NCI-H1436 (cell line): ENCODE measurements at regions not wholly inside any gene's neighbourhood (a gene's known extent, or its start where the extent isn't known, plus 50 kb on each side); places are given as distances from the start of the nearest gene placed in this dataset.
A peak's percentile ranks its signal among the peaks of the same experiment; 100 is the strongest.
"Not testable (repeated sequence)": the region's sequence is repeated elsewhere in the genome, so short reads cannot be mapped to it uniquely, and the experiment has no call there.

Source experiments
- DNase-seq: peaks from one replicate; lab custom pipeline; 2025; lab: John Stamatoyannopoulos, UW

GRCh38 chr22:23381661-23382427, 198.2 kb downstream of the IGLL1 start:
- DNase-seq: no peak

- no peak for DNase-seq
These were observed 199.2 kb downstream of the IGLL1 start for GRCh38 chr22:23380911-23381310.

DNA sequence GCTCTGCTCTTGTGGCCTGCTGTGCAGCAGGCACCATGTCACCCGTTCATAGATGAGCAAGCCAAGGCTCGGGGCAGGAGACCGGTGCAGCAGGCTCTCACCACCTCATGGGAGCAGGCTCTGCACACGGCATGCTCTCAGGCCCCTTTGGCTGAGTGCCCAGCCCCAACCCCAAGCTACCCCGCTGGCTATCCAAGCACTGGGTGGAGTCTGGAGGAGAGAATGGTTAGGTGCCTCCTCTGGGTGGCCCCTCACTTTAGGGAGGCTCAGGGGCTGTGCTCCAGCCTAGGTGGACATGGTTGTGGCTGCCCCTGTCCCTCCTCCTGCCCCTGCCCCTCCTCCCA, 199.9 kb downstream of the IGLL1 start:
- DNase-seq: peak; percentile 49

DNA sequence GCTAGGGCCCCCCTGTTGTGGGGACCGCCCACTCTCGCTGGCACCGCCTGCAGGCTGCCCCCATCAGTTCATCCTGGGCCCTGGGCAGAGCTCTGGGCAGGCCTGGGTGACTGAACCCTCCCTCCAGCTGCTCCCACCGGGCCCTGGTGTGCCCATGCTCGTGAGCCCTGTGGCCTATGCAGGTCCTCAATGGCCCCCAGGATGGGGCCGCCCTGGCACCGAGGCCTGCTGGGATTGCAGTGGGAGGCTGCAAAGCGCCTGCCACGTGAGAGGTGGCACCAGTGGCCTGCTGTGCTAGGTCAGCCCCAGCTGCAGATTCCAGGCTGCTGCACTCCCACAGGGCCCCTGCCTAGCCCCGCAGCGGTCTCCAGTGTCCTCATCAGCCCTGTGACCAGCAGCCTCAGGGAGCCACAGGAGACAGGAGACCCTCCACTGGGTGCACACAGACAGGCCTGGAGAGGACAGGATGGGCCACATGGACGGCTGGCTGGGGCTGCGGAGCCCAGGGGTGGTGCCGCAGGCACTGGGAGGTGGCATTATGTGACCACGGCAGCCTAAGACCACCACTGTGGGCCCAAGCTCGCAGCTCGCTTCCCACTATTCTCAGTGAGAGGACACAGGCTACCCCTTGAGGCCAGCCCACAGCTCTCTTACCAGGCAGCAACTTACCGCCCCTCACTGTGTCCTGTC, 199.4 kb downstream of the BCR start:
- DNase-seq: not testable (repeated sequence)

DNA sequence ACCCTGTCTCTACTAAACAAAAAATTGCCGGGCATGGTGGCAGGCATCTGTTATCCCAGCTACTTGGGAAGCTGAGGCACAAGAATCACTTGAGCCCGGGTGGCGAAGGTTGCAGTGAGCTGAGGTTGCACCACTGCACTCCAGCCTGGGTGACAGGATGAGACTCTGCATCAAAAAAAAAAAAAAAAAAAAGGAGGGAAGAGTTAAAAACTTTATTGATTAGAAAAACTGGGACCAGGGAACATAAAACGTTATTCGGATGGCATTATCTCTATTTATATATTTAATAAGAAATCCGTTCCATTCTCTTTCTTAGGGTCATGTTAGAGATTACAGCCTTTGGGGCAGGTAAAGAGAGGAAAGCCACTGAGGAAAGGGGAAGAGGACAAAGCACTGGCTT, 197.5 kb downstream of the BCR start:
- no peak for DNase-seq

- DNase-seq: peak; percentile 38
These were observed 195.9 kb downstream of the BCR start for GRCh38 chr22:23376256-23376655.

DNA sequence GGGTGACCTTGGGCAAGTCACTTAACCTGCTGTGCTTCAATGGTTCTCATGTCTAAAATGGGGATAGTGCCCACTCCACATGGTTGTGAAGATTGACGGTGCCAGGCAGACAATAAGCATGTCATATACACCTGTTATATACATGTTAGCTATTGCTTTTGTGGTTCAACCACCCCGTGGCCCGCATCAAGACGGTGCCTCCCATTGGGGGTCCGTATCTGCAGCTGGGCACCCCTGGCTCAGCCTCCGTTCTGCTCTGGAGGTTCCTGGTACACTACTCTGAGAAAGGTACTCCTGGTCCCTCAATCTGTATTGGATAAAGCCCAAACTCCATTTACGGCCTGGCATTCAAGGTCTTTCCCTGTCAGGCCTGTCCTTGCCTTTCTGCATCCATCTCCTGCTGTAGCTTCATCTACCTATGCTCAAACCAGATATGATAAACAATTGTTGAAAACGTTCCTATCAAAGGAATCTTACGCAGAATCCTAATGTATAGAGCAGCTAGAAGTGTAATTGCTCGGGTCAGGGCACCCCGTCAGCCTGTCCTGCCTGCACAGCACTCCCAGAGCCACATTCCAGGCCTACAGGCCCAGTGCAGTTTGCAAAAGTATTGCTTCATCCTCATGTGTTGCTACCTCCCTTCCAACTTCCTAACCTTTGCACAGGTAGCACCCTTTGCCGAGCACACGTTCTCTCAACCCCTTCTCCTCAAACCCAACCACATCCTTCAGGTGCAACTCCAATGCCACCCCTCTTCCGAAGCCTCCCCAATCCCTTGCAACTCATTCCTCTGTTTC, 194.9 kb downstream of the BCR start:
- DNase-seq: no peak

DNA sequence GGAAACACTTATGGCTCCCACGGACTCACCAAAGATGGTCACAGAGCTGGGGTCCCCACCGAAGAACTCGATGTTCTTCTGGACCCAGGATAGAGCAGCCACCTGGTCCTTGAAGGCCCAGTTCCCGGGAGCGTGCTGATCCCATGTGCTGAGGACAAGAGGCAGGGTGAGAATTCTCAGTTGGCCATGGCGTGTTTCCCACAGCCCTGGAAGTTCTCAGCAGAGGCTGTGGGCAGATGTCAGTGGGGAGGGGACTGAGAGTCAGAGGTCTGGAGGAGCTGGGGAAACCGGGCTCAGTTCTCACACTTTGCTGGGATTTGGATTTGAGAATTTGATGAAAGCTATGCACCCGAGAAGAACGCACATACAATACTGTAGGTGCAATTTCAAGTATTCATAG, 193.3 kb downstream of the BCR start:
- DNase-seq: no peak

DNA sequence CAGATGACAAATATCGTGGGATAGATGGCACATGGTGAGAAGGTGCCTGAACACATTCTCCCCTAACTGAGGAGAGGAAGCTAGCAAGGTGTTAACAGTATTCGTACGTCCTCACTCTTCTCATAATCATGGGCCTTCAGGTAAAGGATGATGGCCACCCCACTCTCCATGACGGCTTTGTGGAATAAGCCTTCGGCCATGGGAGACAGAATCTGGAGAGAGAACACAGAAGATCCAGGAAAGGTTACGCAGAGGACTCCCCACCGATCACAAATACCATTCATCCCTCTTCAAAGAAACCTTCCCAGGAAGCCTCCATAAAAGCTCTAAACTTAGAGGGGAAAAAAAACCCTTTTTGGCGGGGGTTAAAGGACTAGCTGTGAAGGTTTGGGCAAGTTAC, 189.9 kb downstream of the BCR start:
- DNase-seq: no peak

DNA sequence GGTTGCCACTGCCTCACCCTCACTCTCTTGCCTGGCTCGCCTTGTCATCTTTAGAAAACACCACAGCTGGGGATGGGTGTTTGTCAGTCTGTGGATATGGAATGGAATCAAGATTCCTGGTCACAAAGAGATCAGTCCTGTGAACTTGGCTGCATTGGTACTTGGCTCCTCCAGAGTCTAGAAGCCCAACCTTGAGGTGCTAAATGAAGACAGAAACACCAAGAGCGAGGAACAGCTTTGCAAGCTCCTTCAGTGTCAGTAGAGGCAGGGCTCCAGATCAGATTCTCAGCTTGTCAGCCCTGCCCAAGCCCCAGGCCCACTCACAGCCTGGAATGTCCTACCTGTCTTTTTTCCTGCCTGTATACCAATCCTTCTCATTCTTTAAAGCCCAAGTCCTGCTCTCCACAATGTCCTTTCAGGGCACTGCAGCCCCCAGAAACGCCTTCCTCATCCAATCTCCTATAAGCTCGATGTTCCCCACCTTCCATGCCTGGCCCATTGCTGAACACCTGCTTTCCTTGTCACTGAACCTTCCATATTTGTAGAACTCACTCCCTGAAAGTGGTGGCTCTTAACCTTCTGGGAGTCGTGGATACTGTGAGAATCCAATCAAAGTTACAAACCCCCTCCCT, 188.9 kb downstream of the BCR start:
- no peak for DNase-seq
